HK-2 (cell line): ENCODE measurements at regions not wholly inside any gene's neighbourhood (a gene's known extent, or its start where the extent isn't known, plus 50 kb on each side); places are given as distances from the start of the nearest gene placed in this dataset.

Experiments
- DNase-seq: peaks from one replicate; pipeline ENCODE4 v3.0.0-alpha.2; 2018; ENCODE audit not compliant: unreplicated experiment

DNA sequence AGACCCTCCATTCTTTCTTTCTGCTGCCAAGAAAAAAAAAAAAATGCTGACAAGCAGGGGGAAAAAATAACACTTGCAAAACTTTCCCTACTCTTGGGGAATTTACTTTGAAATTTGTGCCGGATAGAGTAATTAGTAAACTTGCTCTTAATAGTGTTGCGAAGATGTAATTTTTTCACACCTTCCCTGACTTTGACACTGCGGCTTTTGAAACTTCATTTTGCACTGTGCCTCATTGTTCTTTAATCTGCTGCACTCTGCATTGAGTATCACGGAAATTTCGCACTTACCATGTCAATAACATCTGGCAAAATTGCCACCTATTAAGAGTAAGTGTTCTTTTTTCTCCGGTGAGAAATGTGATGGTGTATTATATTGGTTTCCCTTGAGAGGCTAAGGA lies 596.1 kb downstream of the VRK1 start:
- DNase-seq, result no peak

DNA sequence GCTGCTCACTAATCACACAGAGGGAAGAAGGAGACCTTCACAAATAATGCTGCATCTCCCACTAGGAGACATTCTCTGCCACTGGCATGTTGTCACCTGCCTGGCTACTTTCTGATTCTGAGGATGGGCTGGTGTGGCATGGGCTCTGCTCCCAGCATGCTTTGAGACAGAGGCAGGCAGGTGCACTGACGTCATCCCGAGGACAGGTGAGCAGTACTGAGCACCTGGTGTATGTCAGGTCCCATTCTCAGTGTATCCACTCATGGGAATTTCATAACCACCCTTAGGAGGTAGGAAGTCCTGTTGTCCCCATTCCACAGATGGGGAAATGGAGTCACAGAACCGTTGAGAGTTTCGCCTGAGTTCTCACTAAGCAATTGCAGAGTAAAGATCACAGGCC lies 597.9 kb downstream of the VRK1 start:
- DNase-seq, result no peak

DNA sequence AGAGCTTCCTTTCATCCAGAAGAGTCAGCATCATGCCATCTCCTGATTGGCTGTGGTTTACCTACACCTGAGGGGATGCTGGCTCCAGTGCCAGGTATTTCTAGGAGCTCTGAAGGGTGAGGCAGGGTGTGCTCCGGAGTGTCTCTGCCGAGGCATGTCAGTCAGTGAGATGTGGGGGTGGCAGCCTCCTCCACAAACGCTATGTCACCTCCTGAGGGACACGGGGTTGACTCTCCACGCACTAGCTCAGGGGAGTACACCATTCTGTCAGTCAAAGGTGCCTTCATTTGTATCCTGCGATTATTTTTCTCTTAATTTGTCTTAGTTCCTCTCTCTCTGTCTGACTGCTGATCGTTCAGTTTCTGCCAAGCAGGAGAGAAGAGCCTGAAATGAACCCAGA lies 604.5 kb downstream of the VRK1 start:
- DNase-seq, result no peak

DNA sequence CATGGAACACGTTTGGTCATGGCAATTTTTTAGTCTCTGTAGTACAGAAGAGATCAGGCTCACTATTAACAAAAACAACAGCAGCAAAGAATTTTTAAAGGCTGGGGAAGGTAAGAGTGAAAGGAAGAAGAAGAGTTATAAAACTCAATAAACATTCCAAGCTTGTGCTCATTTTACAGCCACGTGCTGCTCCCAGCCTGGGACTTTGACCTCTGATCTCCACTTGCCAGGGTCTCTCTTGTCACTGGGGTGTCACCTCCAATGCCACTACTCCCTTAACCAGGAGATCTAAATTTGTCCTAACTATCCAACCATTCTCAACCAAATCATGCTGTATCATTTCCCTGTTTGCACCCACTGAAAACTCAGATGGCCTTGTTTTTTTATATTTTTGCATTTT lies 605.1 kb downstream of the VRK1 start:
- no peak for DNase-seq

DNA sequence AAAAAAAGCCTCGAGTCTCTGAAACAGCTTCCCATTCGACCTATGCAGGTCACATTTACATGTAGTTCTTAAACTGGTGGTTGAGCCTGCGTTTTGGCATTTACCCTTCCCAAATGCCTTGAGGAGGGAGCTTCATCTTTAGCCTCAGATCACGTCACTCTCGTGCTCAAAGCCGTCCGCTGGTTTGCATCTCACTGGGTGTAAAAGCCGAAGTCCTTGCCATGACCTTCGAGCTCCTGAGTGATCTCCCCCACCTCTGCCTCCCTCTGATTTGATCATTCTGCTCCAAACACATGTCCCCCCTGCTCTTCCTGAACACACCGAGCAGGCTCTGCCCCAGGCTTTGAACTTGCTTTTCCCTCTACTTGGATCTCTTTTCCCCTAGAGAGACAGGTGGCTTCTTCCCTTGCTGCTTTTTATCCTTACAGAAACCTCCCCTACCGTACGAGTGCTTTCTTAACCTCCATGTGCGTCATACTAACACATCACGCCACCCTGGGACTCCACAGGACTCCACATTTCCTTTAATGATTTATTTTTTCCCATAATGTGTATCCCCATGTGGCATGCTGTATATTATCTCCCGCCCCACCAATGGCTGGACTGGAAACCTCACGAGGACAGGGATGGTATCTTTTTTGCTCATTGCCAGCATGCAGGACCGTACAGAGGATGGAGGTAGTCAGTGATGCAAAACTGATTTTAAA lies 610.7 kb downstream of the VRK1 start:
- no peak for DNase-seq

DNA sequence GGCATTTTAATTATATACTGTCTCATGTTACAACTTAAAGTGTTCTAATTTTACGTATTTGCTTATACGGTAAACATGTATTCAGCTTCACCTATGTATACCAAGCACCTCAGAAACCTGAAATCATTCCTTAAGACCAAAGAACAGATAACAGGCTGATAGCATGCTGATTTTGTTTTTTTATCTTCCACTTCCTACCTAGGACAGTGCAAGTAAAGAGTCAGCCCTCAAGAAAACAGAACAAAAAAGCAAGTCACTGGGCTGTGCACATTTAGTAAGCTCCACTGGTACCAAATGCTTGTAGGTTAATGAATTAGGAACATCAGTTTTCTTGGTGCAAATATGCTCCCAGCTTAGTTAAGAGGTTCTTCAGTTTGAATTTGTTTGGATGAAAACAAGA lies 611.3 kb downstream of the VRK1 start:
- DNase-seq, result no peak

DNA sequence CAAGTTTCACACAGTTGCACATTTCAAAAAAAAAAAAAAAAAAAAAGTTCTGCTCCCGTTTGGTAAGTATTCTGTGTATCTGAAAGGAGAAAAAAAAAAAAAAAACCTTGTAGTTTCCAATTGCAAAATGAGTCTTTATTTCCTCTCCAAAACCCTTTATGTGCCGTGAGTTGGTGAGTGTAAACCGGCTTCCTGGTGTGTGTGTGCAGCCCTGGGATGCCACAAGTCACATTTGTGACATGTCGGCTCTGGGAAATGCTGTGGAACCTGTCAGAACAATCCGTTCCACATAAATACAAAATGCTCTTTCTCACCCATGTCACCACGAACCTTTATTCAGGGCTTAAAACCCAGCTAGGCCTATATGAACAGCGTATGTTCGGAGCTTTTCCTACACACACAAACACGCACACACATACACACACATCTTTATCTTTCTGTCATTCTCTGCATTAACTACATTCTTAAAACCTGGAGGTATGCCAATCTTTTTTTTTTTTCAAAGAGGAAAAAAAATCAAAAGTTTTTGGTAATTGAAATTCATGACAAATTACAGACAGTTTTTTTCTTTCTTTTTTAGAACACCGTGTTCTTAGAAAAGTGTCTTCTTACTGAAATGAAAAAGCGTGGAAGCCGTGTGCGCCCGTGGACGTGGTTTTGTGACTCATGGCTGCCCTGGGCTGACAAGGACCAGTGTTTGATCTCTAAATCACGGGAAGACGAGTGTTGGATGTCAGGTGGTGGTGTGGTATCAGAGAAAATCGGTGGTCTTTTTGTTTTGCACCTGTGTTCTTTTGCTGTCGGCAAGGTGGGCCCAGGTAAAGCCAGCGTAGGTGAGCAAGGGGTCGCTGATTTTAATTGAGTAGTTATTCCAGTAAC lies 612.0 kb downstream of the VRK1 start:
- DNase-seq, result no peak

DNA sequence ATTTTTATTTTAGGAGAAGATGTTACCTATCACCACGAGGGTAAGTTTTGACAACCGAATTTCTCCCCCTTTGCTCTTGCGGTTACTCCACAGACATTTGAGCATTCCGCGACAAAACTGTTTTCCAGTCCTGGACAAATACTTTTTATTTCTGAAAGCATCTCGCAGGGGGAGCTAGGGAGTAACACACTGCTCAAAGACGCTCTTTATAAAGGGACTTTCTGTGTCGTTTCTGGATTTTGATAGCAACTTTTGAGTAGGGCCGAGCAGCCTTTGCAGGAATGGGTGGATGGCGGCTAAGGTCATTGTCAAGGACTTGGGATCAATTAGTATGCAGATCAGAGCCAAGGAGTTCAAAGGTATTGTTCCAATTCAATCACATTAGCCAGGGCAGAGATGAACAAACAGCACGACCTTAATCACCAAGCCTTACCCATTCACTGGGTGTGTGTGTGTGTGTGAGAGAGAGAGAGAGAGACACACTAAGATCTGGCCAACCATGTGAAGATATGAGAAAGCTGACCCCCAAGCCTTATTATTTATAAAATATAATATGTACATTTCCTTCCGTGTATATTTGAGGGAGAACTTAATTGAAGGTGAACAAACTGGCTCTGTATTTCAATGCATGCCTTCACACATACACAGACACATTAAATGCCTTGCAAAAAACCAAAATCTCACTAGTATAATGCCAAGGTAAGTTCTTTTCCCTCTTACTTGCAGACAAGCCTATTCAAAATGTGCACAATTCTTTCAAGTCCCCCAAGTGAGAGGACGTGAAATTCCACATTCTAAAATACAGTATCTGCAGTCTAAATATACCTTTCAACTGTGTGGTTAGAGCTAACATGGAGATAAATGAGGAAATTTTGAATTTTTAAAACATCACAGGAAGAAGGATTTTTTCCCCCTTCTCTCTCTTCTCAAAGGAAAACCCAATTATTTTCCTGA lies 613.8 kb downstream of the VRK1 start:
- DNase-seq, result no peak

DNA sequence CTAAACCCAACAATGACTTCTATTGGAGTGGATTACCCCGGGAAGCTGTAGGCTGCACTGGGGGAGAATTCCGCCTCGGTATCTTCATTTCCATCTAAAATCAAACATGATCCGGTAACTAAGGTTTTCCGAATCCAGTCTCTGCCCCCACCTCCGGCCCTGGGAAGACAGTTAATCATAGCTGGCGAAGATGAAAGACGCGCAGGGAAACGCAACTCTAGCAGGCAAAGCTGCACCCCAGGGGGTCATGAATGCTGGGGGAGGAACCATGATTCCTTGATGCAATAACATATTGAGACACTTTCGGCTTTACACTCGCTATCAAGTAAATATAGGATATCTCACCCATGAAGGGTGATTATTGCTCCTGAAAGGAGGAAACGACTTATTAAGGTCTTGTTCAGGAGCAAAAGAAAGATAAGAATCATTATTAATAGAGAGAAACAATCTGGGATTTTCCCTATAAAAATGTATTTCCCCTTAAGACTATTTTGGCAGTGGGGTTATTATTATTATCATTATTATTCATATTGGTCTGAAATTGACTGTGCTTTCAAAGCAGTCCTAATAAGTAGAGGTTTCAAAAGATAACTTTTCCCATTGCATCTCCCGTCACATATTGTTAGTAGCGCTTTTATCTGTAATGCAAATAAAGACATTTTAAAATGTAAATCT lies 614.9 kb downstream of the VRK1 start:
- DNase-seq, result no peak

DNA sequence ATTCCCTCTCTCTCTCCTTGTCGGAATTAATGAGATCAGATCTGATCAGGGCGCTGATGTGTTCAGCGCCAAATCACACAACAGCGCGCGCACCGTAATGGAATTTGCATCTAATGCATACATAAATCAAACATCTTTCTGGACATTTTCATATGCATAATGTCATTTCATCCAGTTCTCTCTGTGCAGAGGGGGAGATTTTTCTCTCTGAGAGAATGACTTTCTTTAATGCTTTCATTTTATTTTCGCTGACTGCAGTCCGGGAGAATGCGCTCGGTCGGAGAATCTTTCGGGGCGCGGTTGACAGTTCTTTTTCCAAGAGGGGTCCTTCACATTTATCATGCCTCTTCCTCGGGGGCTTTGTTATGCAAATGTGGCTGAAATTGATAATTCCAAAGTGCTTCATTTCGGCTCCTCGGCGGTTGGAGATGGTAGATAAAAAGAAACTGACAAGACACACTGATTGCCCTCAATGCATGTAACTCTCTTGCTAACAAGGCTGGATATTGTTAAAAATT lies 615.9 kb downstream of the VRK1 start:
- DNase-seq, result no peak

DNA sequence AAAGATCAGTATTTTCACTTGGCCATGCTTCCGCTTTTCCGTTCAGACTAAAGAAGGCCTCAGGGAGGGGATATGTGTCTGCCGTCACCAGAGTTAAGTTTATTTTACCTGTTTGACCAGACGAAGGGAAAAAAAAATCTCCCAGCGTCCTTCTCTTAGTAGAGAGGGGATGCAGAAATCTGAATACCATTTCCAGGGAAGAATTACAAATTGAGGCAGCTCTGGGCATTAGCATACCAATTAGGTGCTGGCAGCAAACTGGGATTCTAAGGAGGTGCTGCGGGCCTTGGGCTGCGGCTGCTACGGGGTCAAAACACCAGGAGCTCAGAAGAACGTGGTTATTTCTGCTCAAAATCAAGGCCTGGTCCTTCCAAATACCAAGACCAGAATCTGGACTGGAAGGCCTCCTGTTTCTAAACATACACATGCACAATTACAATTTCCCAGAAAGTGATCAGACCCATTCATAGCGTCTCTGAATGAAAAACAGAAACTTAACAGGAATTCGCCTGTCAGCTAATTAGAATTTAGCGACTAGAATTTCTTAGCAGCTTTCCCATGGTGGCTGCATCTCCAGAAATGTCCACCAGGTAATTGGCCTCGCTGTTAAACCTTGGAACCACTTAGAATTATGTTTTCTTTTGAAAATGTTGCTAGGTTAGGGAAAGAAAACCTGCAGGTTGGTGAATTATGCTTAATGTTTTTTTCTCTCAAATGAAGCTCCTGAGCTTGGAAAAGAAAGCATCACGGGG lies 617.0 kb downstream of the VRK1 start:
- no peak for DNase-seq

DNA sequence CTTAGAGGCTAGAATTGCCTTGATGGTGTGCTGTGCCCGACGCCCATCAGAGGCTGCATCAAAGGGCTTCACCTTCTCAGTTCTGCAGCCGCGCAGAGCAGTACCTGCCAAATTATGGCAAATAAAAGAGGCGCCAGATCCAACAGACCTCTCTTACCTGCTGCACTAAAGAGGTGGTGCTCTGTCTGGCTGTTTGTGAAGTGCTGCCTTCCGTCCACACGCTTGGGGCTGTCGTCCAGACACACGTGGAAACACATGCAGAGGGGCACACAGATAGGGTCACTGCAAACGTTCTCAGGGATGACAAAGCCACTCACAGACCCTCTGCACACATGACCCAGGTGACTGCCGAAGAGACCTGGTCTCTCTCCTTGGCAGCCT lies 617.5 kb downstream of the VRK1 start:
- no peak for DNase-seq

DNA sequence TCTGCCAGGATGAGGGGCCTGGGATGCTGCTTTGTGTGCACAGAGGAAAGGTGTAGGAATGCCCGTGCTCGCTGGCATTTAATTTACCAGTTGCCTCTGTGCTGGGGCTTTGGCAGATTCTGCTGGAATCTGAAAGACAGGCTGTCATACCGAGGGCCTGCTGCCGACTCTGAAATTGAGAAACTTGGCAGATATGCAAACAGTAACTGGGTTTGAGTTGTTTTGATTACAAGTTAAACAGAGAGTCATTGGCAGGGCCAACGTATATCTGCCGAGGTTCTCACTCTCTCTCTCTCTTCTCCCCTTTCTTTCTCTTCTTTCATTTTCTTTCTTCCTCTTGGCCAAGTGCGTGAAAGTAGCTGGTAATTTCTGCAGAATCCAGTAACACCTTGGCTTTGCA lies 618.7 kb downstream of the VRK1 start:
- no peak for DNase-seq

DNA sequence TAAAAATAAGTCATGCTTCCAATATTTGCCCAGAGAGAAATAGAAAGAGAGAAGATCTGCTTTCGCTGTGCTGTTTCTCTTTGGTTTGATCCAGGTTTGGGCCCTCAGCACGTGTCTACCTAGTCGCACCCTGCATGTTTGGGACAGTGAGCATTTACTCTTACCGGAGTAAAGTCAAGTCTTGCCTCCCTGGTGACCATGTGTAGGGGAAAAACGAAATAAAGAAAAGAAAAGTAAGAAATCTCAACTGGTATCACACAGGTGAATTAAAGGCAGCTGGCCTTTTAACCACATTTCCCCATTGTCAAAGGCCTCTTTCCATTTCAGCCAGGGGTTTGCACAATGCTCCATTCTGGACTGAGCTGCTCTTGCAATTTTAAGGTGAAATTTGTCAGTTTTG lies 619.4 kb downstream of the VRK1 start:
- DNase-seq, result no peak

DNA sequence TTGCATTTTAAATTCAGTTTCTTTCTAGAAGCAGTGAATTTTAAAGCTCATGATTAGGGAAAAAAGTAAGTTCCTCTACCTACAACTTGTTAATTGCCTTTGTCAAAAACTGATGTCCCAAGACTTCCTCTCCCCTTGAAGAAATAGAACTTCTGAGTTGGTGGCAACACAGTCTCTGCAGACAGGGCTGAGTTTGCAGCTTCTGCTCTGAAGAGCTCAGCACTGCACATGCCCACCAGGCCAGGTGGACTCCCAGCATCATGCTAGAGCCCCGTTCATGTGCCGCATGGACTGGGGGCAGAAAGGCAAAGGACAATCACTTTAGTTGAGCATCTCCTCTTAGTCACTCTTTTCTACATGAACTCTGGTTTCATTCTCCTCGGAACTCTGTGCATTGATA lies 620.1 kb downstream of the VRK1 start:
- no peak for DNase-seq

DNA sequence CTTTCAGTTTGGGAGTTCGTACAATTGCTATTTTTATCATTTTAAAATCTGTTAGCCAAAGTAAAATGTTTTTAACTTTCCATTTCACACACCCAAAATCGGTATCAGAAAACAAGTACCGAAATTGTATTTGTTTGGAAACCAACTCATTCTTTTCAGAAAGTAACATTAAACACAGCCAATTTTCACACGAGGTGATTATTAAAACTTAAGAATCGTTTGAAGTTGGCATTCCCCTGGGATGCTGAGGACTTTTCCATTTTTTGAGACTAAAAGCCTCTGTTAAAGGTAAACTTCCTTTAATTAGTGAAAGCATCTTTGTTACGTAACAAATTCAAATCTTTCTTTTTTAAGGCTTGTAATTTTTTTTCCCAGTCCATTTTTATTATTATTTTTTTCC lies 623.0 kb downstream of the VRK1 start:
- no peak for DNase-seq

DNA sequence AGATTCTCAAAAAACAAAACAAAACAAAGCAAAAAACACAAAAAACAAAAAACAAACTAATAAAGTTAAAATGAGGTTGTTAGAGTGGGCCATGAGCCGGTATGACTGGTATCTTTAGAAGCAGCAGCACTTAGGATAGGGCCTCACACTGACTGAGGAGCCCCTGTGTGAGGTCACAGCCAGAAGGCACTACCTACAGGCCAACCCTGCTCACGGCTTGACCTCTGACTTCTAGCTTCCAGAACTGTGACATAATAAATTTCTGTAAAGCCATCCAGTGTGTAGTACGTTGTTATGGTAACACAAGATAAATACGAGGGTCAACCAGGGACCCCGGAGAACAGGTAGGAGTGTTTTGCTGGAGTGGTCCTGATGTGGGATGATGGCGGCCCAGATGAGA lies 629.6 kb downstream of the VRK1 start:
- DNase-seq, result no peak

DNA sequence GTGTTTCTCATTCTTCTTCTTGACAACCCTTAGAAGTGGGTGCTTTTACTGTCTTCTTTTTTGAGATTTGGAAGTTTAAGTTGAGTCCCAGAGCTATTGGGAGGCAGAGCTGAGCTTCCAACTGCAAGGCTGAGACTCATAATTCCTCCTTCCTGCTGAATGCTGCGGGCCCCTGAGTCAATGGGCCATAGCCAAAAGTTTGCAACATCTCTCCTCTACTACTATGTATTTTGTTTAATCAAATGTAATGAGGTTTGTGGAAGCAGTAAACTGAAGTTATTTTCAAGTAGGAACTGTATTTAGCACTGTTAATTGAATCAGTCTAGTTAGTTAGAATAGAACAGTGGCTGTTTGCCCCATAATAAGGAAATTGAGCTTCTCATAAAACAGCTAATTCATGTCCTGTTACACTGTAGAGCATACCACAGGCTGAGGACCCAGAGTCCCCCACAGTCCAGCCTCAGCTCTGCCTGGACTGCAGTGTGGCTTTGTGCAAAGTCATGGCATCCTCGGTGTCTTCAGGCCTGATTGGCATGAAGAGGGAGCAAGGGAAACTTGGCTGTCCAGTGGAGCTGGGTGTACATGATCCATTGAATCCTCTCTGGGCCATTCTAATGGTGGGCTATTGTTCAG lies 631.7 kb downstream of the VRK1 start:
- no peak for DNase-seq

DNA sequence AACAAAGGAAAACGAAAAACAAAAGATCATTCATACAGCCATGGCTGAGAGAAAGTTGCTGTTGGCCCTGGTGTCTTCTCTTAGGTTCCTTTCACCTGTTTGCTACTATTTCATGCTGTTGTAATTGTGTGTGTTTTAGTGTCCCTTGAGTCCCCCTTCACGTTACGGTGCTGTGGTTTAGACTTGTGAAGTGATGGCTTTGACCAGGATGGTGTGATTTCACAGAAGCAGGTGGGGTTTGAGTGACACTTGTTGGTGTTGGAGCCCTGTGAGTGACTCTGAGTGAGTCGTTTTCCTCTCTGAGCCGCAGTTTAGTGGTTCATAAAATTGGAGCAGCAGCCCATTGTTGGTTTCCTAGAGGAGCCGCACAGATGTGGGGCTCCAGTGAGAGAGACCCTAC lies 635.4 kb downstream of the VRK1 start:
- DNase-seq, result no peak

DNA sequence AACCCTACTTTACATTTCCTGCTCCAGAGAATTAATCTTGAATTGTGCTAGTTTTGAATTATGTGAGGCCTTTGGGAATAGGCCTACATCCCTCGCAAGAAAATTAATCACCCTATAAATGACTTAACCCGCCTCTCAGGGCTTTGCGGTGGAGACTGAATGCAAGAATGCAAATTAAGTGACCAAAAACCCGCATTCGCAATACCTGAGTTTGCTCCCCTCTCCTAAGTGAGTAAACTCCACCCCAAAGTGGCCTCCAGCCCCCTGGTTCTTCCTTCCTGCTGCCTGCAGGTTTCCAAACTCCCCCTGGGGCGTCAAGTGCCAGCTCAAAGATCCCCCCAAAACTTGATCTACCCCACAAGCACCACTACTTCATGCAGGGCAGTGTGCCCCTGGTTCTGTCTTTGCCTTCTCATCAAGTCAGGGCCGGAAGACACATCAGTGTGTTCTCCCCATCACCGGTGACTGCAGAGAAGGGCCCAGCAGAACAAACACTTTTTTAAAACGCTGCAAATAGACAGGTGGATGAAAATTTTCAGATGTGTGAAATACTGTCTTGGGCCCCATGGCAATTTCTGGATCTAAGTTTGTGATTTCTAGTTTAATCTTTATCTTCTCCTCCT lies 644.7 kb downstream of the VRK1 start:
- no peak for DNase-seq
